ENCODE measurements at regions not wholly inside any gene's neighbourhood (a gene's known extent, or its start where the extent isn't known, plus 50 kb on each side); places are given as distances from the start of the nearest gene placed in this dataset.

DNA sequence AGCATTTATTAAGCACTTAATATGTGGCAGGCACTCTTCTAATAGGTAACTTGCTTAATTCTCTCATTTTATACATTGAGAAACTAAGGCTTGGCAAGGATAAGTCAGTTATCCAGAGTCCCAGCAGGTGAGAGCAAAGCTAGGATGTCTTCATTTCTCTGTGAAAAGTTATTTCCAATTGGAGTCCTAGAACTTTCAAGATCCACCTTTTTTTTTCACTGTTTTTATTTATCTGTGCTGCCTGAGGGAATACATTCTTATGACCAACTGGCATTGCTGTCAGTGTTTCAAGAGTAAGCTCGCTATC is 56.2 kb upstream of the ETAA1 start (continued):
- no peak for TF ChIP-seq CEBPZ (IDR thresholded peaks at IDR 0.05; ENCODE audit: low read depth, low read length)
- TF ChIP-seq SRF (IDR thresholded peaks at IDR 0.05; ENCODE audit: low read depth in 2 of 2, low read length in 2 of 2): no peak
- no peak for TF ChIP-seq ZNF274 (IDR thresholded peaks at IDR 0.05; ENCODE audit: insufficient read depth, insufficient read length)

DNA sequence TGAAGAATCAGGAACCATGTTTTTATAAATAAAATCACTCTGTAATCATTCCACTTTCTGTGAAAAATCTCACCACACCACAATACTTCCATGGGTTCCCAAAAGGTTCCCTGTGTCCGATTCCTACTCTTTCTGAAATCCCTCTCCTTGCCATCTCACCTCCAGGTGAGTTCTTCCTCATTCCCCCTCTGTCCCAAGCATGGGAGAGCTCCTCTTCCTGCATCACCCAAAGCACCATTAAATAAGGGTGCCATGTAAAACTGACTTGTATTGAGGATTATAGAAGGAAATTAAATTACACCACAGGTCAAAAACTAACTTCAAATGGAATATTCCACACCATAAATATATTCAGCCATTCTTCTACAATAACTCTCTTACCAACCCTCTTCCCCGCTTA is 55.8 kb upstream of the ETAA1 start:
- ChIA-PET RAD21 (ENCODE audit: unreplicated experiment) (no interaction called here), SMC1A (ENCODE audit: uncharacterized antibody, unreplicated experiment) (no interaction called here), POLR2A (no interaction called here), CTCF (no interaction called here)
- Histone ChIP-seq H3K4me3 (no peak overlapping the region), H3K36me3 (ENCODE audit: control insufficient read depth in 2 of 2, insufficient read depth in 2 of 2, low read length in 1 of 2) (no peaks in the 10 kb centered on the region), H2AFZ (ENCODE audit: control insufficient read depth, low read depth, low read length) (no peak overlapping the region), H3K27ac (ENCODE audit: control insufficient read depth, insufficient read depth) (no peak overlapping the region), H4K20me1 (ENCODE audit: control insufficient read depth, insufficient read depth) (no peaks in the 10 kb centered on the region), H3K9ac (ENCODE audit: control insufficient read depth, insufficient read depth, low read length) (no peak overlapping the region), H3K79me2 (ENCODE audit: control insufficient read depth, insufficient read depth, low read length) (no peaks in the 10 kb centered on the region), H3K4me2 (ENCODE audit: control insufficient read depth, insufficient read depth) (no peak overlapping the region), H3K27me3 (replicated peaks in 1 of 2; ENCODE audit: control insufficient read depth in 2 of 2, insufficient read depth in 2 of 2, low read length in 1 of 2) (no peaks in the 10 kb centered on the region), H3K4me1 (ENCODE audit: control insufficient read depth, insufficient read depth, low read length) (no peaks in the 10 kb centered on the region), H3K9me3 (replicated peaks; ENCODE audit: control insufficient read depth, insufficient read depth, low read length) (no peaks in the 10 kb centered on the region)
- intact Hi-C loops (cut with micrococcal nuclease; ENCODE audit: unreplicated experiment) (no loop called here), in situ Hi-C loops (cut with MboI) (no loop called here)
- TF ChIP-seq IKZF1 (conservative IDR thresholded peaks at IDR 0.05) (no peak), CBFB (IDR thresholded peaks at IDR 0.05; ENCODE audit: low read depth) (no peak), KDM1A (IDR thresholded peaks at IDR 0.05; ENCODE audit: borderline replicate concordance) (no peak), SRF (IDR thresholded peaks at IDR 0.05; ENCODE audit: low read depth in 2 of 2, low read length in 2 of 2) (no peak), BCL11A (IDR thresholded peaks at IDR 0.05; ENCODE audit: low read depth, low read length) (no peak), STAT1 (conservative IDR thresholded peaks at IDR 0.05) (no peak), SREBF2 (IDR thresholded peaks at IDR 0.05; ENCODE audit: low read length) (no peak), NR2C2 (IDR thresholded peaks at IDR 0.05; ENCODE audit: borderline replicate concordance, control insufficient read depth, insufficient read length, low read depth) (no peak), ASH2L (IDR thresholded peaks at IDR 0.05; ENCODE audit: borderline replicate concordance, low read depth) (no peak), EZH2 (IDR thresholded peaks at IDR 0.05; ENCODE audit: borderline replicate concordance, control insufficient read depth, low read depth, low read length) (no peak)
- TF ChIP-seq, protein P1, sequence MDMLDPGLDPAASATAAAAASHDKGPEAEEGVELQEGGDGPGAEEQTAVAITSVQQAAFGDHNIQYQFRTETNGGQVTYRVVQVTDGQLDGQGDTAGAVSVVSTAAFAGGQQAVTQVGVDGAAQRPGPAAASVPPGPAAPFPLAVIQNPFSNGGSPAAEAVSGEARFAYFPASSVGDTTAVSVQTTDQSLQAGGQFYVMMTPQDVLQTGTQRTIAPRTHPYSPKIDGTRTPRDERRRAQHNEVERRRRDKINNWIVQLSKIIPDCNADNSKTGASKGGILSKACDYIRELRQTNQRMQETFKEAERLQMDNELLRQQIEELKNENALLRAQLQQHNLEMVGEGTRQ (IDR thresholded peaks at IDR 0.05; ENCODE audit: borderline replicate concordance, low read depth, low read length): no peak
- TF ChIP-seq, protein P2, sequence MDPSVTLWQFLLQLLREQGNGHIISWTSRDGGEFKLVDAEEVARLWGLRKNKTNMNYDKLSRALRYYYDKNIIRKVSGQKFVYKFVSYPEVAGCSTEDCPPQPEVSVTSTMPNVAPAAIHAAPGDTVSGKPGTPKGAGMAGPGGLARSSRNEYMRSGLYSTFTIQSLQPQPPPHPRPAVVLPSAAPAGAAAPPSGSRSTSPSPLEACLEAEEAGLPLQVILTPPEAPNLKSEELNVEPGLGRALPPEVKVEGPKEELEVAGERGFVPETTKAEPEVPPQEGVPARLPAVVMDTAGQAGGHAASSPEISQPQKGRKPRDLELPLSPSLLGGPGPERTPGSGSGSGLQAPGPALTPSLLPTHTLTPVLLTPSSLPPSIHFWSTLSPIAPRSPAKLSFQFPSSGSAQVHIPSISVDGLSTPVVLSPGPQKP (IDR thresholded peaks at IDR 0.05; ENCODE audit: low read depth, low read length): no peak
- 15% methylated on average over 2 of the region's 2 CpGs for WGBS (ENCODE audit: insufficient coverage, insufficient replicate concordance, low lambda C conversion rate, missing lambda C conversion rate)
- DNase-seq (ENCODE audit: low read depth, low spot score) (no peak), FAIRE-seq (no peak), ATAC-seq (no peak)
- BruUV-seq (replicated peaks): no TSS peak

All from GM12878 (cell line).